GM12801 (cell line): ENCODE measurements at regions not wholly inside any gene's neighbourhood (a gene's known extent, or its start where the extent isn't known, plus 50 kb on each side); places are given as distances from the start of the nearest gene placed in this dataset.

Source experiments
- TF ChIP-seq, protein P1 (sequence below): IDR thresholded peaks from one replicate; pipeline ENCODE4 v1.5.1; 2011; ENCODE audit warnings: control low read depth; ENCODE audit not compliant: insufficient read length; ENCODE audit errors: extremely low read depth

- TF ChIP-seq, protein P1, sequence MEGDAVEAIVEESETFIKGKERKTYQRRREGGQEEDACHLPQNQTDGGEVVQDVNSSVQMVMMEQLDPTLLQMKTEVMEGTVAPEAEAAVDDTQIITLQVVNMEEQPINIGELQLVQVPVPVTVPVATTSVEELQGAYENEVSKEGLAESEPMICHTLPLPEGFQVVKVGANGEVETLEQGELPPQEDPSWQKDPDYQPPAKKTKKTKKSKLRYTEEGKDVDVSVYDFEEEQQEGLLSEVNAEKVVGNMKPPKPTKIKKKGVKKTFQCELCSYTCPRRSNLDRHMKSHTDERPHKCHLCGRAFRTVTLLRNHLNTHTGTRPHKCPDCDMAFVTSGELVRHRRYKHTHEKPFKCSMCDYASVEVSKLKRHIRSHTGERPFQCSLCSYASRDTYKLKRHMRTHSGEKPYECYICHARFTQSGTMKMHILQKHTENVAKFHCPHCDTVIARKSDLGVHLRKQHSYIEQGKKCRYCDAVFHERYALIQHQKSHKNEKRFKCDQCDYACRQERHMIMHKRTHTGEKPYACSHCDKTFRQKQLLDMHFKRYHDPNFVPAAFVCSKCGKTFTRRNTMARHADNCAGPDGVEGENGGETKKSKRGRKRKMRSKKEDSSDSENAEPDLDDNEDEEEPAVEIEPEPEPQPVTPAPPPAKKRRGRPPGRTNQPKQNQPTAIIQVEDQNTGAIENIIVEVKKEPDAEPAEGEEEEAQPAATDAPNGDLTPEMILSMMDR: no peak
These were observed 1395.0 kb upstream of the ADGRL3 start for GRCh38 chr4:59805176-59805575.

GRCh38 chr4:59814402-59815010 is 1385.6 kb upstream of the ADGRL3 start:
- TF ChIP-seq, protein P1: no peak

DNA sequence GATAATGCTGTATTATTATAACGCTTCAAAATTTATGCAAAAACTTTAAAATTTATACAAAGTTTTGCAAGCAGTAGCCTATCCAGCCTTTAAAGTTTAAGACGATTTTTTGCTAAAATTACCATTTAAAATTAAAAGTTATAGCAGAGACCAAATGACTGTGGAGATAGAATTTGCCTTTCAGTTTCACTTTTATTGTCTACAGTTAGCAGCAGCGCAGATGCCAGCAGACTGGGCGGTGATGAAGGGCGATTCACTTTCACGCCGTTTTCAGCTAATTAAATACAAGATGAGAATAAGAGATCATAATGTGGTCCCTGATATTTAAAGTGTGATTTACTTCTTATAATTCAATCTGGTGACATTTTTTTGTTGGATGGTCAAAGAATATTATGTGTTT is 1381.5 kb upstream of the ADGRL3 start:
- TF ChIP-seq, protein P1: no peak

- TF ChIP-seq, protein P1: no peak
These were observed 1376.8 kb upstream of the ADGRL3 start for GRCh38 chr4:59823311-59823710.

GRCh38 chr4:59825104-59825503 is 1375.0 kb upstream of the ADGRL3 start:
- TF ChIP-seq, protein P1: no peak

- TF ChIP-seq, protein P1: no peak
These were observed 1368.4 kb upstream of the ADGRL3 start for GRCh38 chr4:59831746-59832145.

GRCh38 chr4:59834943-59835342 is 1365.2 kb upstream of the ADGRL3 start:
- TF ChIP-seq, protein P1: no peak
